ENCODE measurements at regions not wholly inside any gene's neighbourhood (a gene's known extent, or its start where the extent isn't known, plus 50 kb on each side); places are given as distances from the start of the nearest gene placed in this dataset.

- H3K36me3 Mint-ChIP-seq (ENCODE audit: low read depth), result no peaks in the 10 kb centered on the region
- no peak for TF ChIP-seq CTCF (IDR thresholded peaks at IDR 0.05)
- H3K4me3 Mint-ChIP-seq, result no peak overlapping the region
- no peaks in the 10 kb centered on the region for H3K27me3 Mint-ChIP-seq
- DNase-seq (no peak), ATAC-seq (no peak)
- intact Hi-C loops (cut with micrococcal nuclease), result no loop called here
- H3K4me1 Mint-ChIP-seq (ENCODE audit: low read depth), result no peaks in the 10 kb centered on the region
- no peak overlapping the region for H3K27ac Mint-ChIP-seq
- POLR2A ChIA-PET, result no interaction called here
- CTCF ChIA-PET, result no interaction called here
- H3K9me3 Mint-ChIP-seq, result no peaks in the 10 kb centered on the region
Observed at GRCh38 chr12:25840678-25841465, 117.6 kb upstream of the RASSF8 start.

GRCh38 chr12:25842254-25842653, 116.2 kb upstream of the RASSF8 start:
- Mint-ChIP-seq H3K9me3 (no peaks in the 10 kb centered on the region), H3K36me3 (ENCODE audit: low read depth) (no peaks in the 10 kb centered on the region), H3K27ac (no peak overlapping the region), H3K4me3 (no peak overlapping the region), H3K27me3 (no peaks in the 10 kb centered on the region), H3K4me1 (ENCODE audit: low read depth) (no peaks in the 10 kb centered on the region)
- ChIA-PET POLR2A (no interaction called here), CTCF (no interaction called here)
- DNase-seq, result no peak
- intact Hi-C loops (cut with micrococcal nuclease), result no loop called here
- TF ChIP-seq CTCF (IDR thresholded peaks at IDR 0.05), result no peak
- no peak for ATAC-seq

- ChIA-PET POLR2A (no interaction called here), CTCF (interaction anchor here (0.9 kb wide), 1 partner anchor 407 kb away, joined by 3 read pairs; no protein-coding TSS in a partner anchor)
- Mint-ChIP-seq H3K27ac (no peak overlapping the region), H3K27me3 (no peaks in the 10 kb centered on the region), H3K36me3 (ENCODE audit: low read depth) (no peaks in the 10 kb centered on the region), H3K4me3 (no peak overlapping the region), H3K4me1 (ENCODE audit: low read depth) (no peaks in the 10 kb centered on the region), H3K9me3 (no peaks in the 10 kb centered on the region)
- DNase-seq (no peak), ATAC-seq (no peak)
- no peak for TF ChIP-seq CTCF (IDR thresholded peaks at IDR 0.05)
- intact Hi-C loops (cut with micrococcal nuclease), result no loop called here
Observed at GRCh38 chr12:25843976-25844375, 114.5 kb upstream of the RASSF8 start.

- no peaks in the 10 kb centered on the region for H3K4me1 Mint-ChIP-seq (ENCODE audit: low read depth)
- ATAC-seq (no peak), DNase-seq (no peak)
- H3K9me3 Mint-ChIP-seq, result no peaks in the 10 kb centered on the region
- ChIA-PET CTCF (no interaction called here), POLR2A (no interaction called here)
- no peaks in the 10 kb centered on the region for H3K36me3 Mint-ChIP-seq (ENCODE audit: low read depth)
- intact Hi-C loops (cut with micrococcal nuclease), result no loop called here
- H3K27ac Mint-ChIP-seq, result no peak overlapping the region
- H3K4me3 Mint-ChIP-seq, result no peak overlapping the region
- no peaks in the 10 kb centered on the region for H3K27me3 Mint-ChIP-seq
- TF ChIP-seq CTCF (IDR thresholded peaks at IDR 0.05), result no peak
Observed at GRCh38 chr12:25845415-25845814, 113.1 kb upstream of the RASSF8 start.

GRCh38 chr12:25852792-25853191, 105.7 kb upstream of the RASSF8 start:
- H3K4me3 Mint-ChIP-seq, result no peak overlapping the region
- CTCF ChIA-PET, result no interaction called here
- TF ChIP-seq CTCF (IDR thresholded peaks at IDR 0.05), result no peak
- DNase-seq (no peak), ATAC-seq (no peak)
- H3K27ac Mint-ChIP-seq, result no peak overlapping the region
- no peaks in the 10 kb centered on the region for H3K4me1 Mint-ChIP-seq (ENCODE audit: low read depth)
- intact Hi-C loops (cut with micrococcal nuclease), result no loop called here
- no peaks in the 10 kb centered on the region for H3K9me3 Mint-ChIP-seq
- no peaks in the 10 kb centered on the region for H3K36me3 Mint-ChIP-seq (ENCODE audit: low read depth)
- POLR2A ChIA-PET, result interaction anchor here (1.0 kb wide), 1 partner anchor 28 kb away, joined by 3 read pairs; no protein-coding TSS in a partner anchor
- H3K27me3 Mint-ChIP-seq, result no peaks in the 10 kb centered on the region

Measured in activated CD8-positive, alpha-beta T cell treated with anti-CD3 and anti-CD28 coated beads for 36 hours (primary cell).